Keratinocyte (primary cell): ENCODE measurements at regions not wholly inside any gene's neighbourhood (a gene's known extent, or its start where the extent isn't known, plus 50 kb on each side); places are given as distances from the start of the nearest gene placed in this dataset.

Source experiments
- DNase-seq: peaks from one replicate; pipeline ENCODE4 v3.0.0-alpha.2; 2011; ENCODE audit warnings: low read depth, missing footprints, low spot score
- FAIRE-seq: peaks from 2 replicates; lab custom pipeline; 2011; peaks lifted over from hg19 to GRCh38; lab: Jason Lieb, UNC
- H2AFZ ChIP-seq: 2 replicates; pipeline ENCODE4 v1.6.0; 2012; ENCODE audit warnings: low read length, control low read depth, inconsistent platforms; ENCODE audit not compliant: control insufficient read depth
- H3K27ac ChIP-seq: 2 replicates; pipeline ENCODE4 v1.5.1; 2011; ENCODE audit warnings: low read length; ENCODE audit not compliant: control insufficient read depth, insufficient read depth
- H3K27me3 ChIP-seq: 3 replicates; pipeline ENCODE4 v1.6.0; 2011; ENCODE audit warnings: low read length; ENCODE audit not compliant: control insufficient read depth, insufficient read depth; ENCODE audit errors: extremely low read depth
- H3K36me3 ChIP-seq, 2 experiments: 2 replicates in 1 of 2; 3 replicates in 1 of 2; pipeline ENCODE4 v1.5.1; 2011; ENCODE audit warnings: low read length in 2 of 2, mild to moderate bottlenecking in 1 of 2; ENCODE audit not compliant: control insufficient read depth in 2 of 2, insufficient read depth in 2 of 2; ENCODE audit errors: extremely low read depth in 1 of 2
- H3K4me1 ChIP-seq: 3 replicates; pipeline ENCODE4 v1.5.1; 2011; ENCODE audit warnings: low read length; ENCODE audit not compliant: control insufficient read depth, insufficient read depth; ENCODE audit errors: extremely low read depth
- H3K4me2 ChIP-seq: 3 replicates; pipeline ENCODE4 v1.6.0; 2011; ENCODE audit warnings: low read depth, low read length; ENCODE audit not compliant: control insufficient read depth, insufficient read depth; ENCODE audit errors: extremely low read depth
- H3K4me3 ChIP-seq, 3 experiments: fragments of 200-600 bp in 1 of 3; sonication (generic) in 1 of 3; 2 replicates in 2 of 3; 3 replicates in 1 of 3; pipeline ENCODE4 v1.5.1; 2011 to 2016; ENCODE audit warnings: low read length in 3 of 3, mild to moderate bottlenecking in 3 of 3, control low read depth in 2 of 3, inconsistent platforms in 1 of 3, low read depth in 1 of 3, mixed read lengths in 1 of 3, mixed run types in 1 of 3, moderate library complexity in 1 of 3; ENCODE audit not compliant: control insufficient read depth in 2 of 3, insufficient read depth in 2 of 3; ENCODE audit errors: extremely low read depth in 1 of 3
- H3K79me2 ChIP-seq: 2 replicates; pipeline ENCODE4 v1.6.0; 2012; ENCODE audit warnings: low read length; ENCODE audit not compliant: control insufficient read depth, insufficient read depth
- H3K9ac ChIP-seq: 3 replicates; pipeline ENCODE4 v1.6.0; 2011; ENCODE audit warnings: low read length; ENCODE audit not compliant: control insufficient read depth, insufficient read depth; ENCODE audit errors: extremely low read depth
- H3K9me1 ChIP-seq: 3 replicates; pipeline ENCODE4 v1.6.0; 2011; ENCODE audit warnings: low read length; ENCODE audit not compliant: control insufficient read depth, insufficient read depth; ENCODE audit errors: extremely low read depth
- H3K9me3 ChIP-seq: 2 replicates; pipeline ENCODE4 v1.5.1; 2012; ENCODE audit warnings: low read depth, low read length; ENCODE audit not compliant: control insufficient read depth
- H4K20me1 ChIP-seq: 3 replicates; pipeline ENCODE4 v1.6.0; 2011; ENCODE audit warnings: low read length; ENCODE audit not compliant: control insufficient read depth, insufficient read depth; ENCODE audit errors: extremely low read depth
- EZH2 ChIP-seq: IDR thresholded peaks from one replicate; pipeline ENCODE4 v1.6.1; 2012; ENCODE audit warnings: inconsistent platforms, mild to moderate bottlenecking, low read length, moderate library complexity
- dilution Hi-C: fragments of 300-500 bp; cut with MboI; formaldehyde crosslinking; loops from one replicate; pipeline ENCODE4 v1.7.0; 2020; ENCODE audit warnings: low sequenced_read_pairs; ENCODE audit not compliant: extremely low pct_ligation_motif_present
- TF ChIP-seq, protein P1 (sequence below), 3 experiments: IDR thresholded peaks in 1 of 3; conservative IDR thresholded peaks in 1 of 3; optimal IDR thresholded peaks in 1 of 3; 2 replicates in 2 of 3; 3 replicates in 1 of 3; pipeline versions ENCODE3 to v1.5.1; 2011; ENCODE audit warnings: low read length in 3 of 3, mild to moderate bottlenecking in 3 of 3, moderate library complexity in 2 of 3, control low read depth in 1 of 3, inconsistent platforms in 1 of 3; ENCODE audit not compliant: insufficient read depth in 2 of 3; ENCODE audit errors: extremely low read depth in 1 of 3

DNA sequence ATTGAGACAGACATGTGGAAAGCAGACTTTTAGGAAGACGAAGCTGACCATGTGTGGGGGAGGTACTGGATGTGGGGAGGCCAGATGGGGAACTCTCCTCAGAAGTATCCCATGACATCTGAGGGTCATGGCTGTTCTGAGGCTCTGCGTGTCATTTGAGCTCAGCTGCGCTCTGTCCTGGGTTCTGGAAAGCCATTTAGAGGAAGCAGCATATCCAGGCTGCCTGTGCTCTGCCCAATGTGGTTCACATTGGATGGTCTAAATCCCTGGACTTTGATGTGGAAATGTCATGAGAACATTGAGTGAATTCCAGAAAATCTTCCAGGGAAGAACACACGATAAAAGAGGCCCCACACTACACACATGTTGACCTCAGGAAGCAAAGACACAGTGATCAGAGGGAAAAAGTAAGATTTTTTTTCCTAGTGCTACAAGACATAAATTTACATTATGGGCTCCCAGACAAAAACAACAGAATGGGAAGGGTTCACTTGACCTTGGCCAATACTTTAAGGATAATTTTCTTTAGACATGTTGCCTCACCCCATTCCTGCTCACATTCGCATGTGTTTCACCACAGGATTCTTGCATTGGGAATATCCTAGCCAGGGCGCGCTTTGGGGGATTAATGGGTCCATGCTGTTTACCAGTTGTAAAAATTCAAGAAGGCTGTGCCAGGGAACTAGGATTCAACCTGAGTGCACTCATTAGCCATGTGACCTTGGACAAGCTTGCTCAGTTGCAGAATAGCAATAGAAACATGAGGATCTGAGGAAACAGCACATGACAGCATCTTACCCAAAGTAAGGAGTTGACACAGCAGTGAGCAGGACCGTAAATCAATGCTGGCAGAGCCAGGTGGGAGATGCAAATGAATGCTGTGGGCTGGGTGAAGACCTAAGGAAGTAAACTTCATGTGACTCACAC, 73.2 kb upstream of the C1QTNF7 start:
- Histone ChIP-seq H3K36me3 (no peaks in the 10 kb centered on the region), H3K79me2 (no peaks in the 10 kb centered on the region), H3K27ac (no peak overlapping the region), H3K9me3 (no peaks in the 10 kb centered on the region), H3K4me2 (no peak overlapping the region), H3K9me1 (no peaks in the 10 kb centered on the region), H4K20me1 (no peaks in the 10 kb centered on the region), H2AFZ (no peak overlapping the region), H3K4me1 (no peaks in the 10 kb centered on the region), H3K4me3 (no peak overlapping the region), H3K9ac (no peak overlapping the region), H3K27me3 (peaks cover 4% of the 10 kb centered on the region)
- DNase-seq: no peak
- no peak for FAIRE-seq
- dilution Hi-C loops: no loop called here
- TF ChIP-seq, protein P1, sequence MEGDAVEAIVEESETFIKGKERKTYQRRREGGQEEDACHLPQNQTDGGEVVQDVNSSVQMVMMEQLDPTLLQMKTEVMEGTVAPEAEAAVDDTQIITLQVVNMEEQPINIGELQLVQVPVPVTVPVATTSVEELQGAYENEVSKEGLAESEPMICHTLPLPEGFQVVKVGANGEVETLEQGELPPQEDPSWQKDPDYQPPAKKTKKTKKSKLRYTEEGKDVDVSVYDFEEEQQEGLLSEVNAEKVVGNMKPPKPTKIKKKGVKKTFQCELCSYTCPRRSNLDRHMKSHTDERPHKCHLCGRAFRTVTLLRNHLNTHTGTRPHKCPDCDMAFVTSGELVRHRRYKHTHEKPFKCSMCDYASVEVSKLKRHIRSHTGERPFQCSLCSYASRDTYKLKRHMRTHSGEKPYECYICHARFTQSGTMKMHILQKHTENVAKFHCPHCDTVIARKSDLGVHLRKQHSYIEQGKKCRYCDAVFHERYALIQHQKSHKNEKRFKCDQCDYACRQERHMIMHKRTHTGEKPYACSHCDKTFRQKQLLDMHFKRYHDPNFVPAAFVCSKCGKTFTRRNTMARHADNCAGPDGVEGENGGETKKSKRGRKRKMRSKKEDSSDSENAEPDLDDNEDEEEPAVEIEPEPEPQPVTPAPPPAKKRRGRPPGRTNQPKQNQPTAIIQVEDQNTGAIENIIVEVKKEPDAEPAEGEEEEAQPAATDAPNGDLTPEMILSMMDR (optimal IDR thresholded peaks at IDR 0.05 in 1 of 3, IDR thresholded peaks at IDR 0.05 in 1 of 3, conservative IDR thresholded peaks at IDR 0.05 in 1 of 3; ENCODE audit: extremely low read depth in 1 of 3, insufficient read depth in 2 of 3, low read length in 3 of 3): no peak
- no peak for TF ChIP-seq EZH2

DNA sequence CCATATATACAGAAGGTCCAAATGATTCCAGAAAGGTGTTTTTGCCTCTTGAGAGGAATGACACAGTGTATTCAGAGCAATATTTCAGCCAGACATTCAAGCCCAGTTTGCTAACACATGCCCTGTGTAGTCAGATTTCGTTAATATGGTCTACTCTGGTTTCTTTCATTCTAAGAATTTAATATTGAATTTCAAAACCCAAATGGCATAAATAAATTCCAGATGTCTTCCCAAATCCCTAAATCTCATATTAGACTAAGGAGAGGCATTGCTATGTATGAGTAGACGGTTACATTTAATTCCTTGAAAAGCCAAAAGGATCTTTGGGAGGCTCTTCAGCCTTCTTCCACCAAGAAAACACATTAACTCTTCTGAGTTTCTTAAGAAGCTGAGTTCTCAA, 66.3 kb upstream of the C1QTNF7 start:
- Histone ChIP-seq H2AFZ (no peak overlapping the region), H3K27ac (no peak overlapping the region), H3K4me2 (no peak overlapping the region), H3K36me3 (no peaks in the 10 kb centered on the region), H3K9ac (no peak overlapping the region), H3K4me3 (no peak overlapping the region), H3K79me2 (no peaks in the 10 kb centered on the region), H3K27me3 (peaks cover 12% of the 10 kb centered on the region), H3K9me3 (no peaks in the 10 kb centered on the region), H3K4me1 (no peaks in the 10 kb centered on the region), H4K20me1 (no peaks in the 10 kb centered on the region), H3K9me1 (no peaks in the 10 kb centered on the region)
- no peak for DNase-seq
- dilution Hi-C loops: no loop called here
- TF ChIP-seq, protein P1 (optimal IDR thresholded peaks at IDR 0.05 in 1 of 3, IDR thresholded peaks at IDR 0.05 in 1 of 3, conservative IDR thresholded peaks at IDR 0.05 in 1 of 3; ENCODE audit: extremely low read depth in 1 of 3, insufficient read depth in 2 of 3, low read length in 3 of 3): no peak
- TF ChIP-seq EZH2: no peak
- FAIRE-seq: no peak
